Activated naive CD8-positive, alpha-beta T cell (primary cell): ENCODE measurements at regions not wholly inside any gene's neighbourhood (a gene's known extent, or its start where the extent isn't known, plus 50 kb on each side); places are given as distances from the start of the nearest gene placed in this dataset.

Experiments
- H3K27ac Mint-ChIP-seq: one replicate; pipeline ENCODE4 v1.8.0; 2021; ENCODE audit warnings: mixed read lengths
- H3K27me3 Mint-ChIP-seq: one replicate; pipeline ENCODE4 v1.8.0; 2021; ENCODE audit warnings: mixed read lengths
- H3K36me3 Mint-ChIP-seq: one replicate; pipeline ENCODE4 v1.8.0; 2021; ENCODE audit warnings: mixed read lengths
- H3K4me1 Mint-ChIP-seq: one replicate; pipeline ENCODE4 v1.8.0; 2021; ENCODE audit warnings: low read depth, mixed read lengths
- H3K4me3 Mint-ChIP-seq: one replicate; pipeline ENCODE4 v1.8.0; 2021; ENCODE audit warnings: mild to moderate bottlenecking, mixed read lengths
- H3K9me3 Mint-ChIP-seq: one replicate; pipeline ENCODE4 v1.8.0; 2021; ENCODE audit warnings: low read depth, mixed read lengths

DNA sequence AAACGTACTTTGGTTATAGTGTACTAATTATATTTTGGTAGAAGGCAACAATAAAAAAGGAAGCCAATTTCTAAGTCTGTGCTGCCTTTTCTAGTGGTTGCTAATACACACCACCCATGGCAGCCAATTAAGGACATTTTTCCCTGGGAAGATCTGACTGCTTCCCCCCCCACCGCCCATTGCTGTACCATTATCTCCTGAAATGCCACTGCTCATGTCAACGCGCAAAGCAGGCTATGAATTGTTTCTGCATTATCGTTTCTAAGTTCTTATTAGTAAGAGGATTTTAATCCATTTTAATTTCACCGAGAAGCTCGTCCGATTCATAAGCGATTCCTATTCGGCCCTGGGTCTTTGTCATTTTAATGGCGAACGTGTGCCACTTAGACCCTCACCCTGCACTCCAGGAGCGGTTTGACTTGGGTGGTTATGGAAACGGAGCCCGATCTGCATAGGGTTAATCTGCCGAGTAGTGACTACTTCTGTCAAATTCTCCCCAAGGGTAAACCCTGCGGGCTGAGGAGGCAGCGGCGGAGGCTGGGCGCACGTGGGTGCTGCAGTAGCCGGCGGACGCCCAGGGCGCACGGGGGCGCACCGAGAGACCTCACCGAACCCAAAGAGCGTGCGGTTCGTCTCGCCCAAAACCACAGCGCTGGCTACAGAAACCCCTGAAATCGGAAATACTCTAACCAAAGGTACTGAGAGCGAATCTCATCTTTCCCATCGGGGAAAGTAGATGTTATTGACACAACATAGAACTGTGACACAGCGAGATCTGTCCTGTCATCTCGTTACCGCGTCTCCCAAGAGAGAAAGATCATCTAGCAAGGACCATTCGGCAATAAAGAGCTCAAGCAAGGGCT is 55.8 kb upstream of the SHC3 start:
- H3K4me3 Mint-ChIP-seq: peak overlapping the region; percentile 49
- peaks cover 34% of the 10 kb centered on the region for H3K27me3 Mint-ChIP-seq
- peaks cover 19% of the 10 kb centered on the region for H3K4me1 Mint-ChIP-seq
- no peak overlapping the region for H3K27ac Mint-ChIP-seq
- peaks cover 8% of the 10 kb centered on the region for H3K9me3 Mint-ChIP-seq
- H3K36me3 Mint-ChIP-seq: peaks cover 3% of the 10 kb centered on the region

DNA sequence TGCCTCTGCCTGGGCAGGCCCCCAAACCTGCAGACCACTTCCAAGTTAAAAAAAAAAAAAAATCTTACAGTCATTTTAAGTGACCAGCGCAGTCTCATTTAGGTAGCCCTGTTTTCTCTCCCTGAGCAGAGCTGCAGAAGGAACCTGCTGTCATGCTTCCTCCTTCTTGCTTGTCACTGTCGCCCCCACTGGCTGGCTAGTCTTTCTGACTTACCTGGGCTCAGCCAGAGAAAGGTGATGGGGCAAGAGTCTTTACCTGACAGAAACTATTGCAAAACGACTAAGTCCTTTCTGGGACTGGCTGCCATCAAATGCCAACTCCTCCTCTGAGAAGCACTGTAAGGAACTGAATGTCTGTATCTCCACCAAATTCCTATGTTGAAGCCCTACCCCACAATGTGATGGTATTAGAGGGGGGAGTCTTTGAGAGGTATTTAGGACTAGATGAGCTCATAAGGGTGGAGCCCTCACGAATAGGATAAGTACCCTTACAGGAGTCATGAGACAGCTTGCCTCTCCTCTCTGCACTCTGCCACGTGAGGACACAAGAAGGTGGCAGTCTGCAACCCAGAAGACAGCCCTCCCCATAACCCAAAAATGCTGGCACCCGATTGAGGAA is 58.4 kb upstream of the SHC3 start:
- Mint-ChIP-seq H3K9me3 (peaks cover 7% of the 10 kb centered on the region), H3K27ac (no peak overlapping the region), H3K4me1 (peaks cover 19% of the 10 kb centered on the region), H3K4me3 (no peak overlapping the region), H3K27me3 (peaks cover 40% of the 10 kb centered on the region), H3K36me3 (peaks cover 3% of the 10 kb centered on the region)

DNA sequence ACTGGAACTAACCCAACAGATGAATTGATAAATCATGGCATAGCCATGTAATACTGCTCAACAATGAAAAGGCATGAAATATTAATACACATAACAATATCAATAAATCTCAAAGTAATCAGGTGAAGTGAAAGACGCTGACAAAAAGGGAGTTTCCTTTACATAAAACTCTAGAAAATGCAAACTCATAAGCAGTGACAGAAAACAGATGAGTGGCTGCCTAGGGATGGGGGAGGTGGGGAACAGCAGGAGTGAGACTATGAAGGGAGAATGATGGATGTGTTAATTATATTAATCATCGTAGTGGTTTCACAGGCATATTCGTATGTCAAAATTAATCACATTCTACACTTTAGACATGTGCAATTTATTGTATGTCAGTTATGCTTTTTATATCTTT is 59.8 kb upstream of the SHC3 start:
- H3K27ac Mint-ChIP-seq: no peak overlapping the region
- H3K27me3 Mint-ChIP-seq: peaks cover 35% of the 10 kb centered on the region
- peaks cover 7% of the 10 kb centered on the region for H3K9me3 Mint-ChIP-seq
- H3K36me3 Mint-ChIP-seq: peaks cover 3% of the 10 kb centered on the region
- no peak overlapping the region for H3K4me3 Mint-ChIP-seq
- H3K4me1 Mint-ChIP-seq: peaks cover 19% of the 10 kb centered on the region

DNA sequence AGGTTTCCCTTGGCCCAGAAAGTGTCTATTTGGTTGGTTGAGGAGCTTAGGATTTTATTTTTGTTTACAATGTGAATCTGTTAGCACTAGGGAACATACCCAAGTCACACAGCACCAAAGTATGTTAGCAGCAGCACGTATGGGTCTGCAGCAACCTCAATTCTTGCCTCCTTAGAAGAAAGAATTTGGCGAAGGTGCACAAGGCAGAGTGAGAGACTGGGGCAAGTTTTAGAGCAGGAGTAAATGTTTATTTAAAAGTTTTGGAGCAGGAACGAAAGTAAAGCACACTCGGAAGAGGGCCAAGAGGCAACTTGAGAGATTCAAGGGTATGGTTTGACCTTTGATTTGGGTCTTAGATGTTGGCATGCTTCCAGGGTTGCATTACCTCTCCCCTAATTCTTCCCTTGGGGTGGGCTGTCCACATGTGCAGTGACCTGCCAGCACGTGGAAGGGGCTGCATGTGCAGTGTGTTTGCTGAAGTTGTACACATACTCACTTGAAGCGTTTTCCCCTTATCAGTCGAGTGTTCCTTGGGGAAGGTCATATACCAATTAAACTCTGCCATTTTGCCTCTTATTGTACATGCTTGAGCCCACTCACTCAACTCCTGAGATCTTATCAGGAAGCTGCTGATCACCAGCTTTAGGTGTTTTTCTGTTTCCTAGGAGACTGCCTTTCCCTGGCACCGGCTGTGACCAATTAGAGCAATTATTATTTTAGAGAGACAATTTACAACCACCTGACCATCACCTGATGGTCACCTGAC is 64.9 kb upstream of the SHC3 start:
- Mint-ChIP-seq H3K9me3 (peaks cover 4% of the 10 kb centered on the region), H3K4me3 (no peak overlapping the region), H3K27ac (no peak overlapping the region), H3K36me3 (peaks cover under 1% of the 10 kb centered on the region), H3K4me1 (no peaks in the 10 kb centered on the region), H3K27me3 (peaks cover 14% of the 10 kb centered on the region)

DNA sequence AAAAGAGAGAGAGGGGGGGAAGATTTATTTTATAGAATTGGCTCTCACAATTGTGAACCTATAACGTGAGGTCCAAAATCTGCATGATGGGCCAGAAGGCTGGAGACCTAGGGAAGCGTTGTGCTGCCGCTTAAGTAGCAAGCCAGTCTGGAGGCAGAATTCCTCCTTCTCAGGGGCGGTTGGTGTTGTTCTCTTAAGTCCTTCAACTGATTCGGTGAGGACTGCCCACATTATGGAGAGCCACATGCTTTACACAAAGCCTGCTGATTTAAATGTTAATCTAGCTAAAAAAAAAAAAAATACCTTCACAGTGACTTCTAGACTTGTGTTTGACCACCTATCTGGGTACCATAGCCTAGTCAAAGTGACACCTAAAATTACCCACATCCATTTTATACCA is 64.2 kb upstream of the CKS2 start:
- H3K27me3 Mint-ChIP-seq: peaks cover 2% of the 10 kb centered on the region
- H3K36me3 Mint-ChIP-seq: peaks cover under 1% of the 10 kb centered on the region
- H3K4me1 Mint-ChIP-seq: no peaks in the 10 kb centered on the region

DNA sequence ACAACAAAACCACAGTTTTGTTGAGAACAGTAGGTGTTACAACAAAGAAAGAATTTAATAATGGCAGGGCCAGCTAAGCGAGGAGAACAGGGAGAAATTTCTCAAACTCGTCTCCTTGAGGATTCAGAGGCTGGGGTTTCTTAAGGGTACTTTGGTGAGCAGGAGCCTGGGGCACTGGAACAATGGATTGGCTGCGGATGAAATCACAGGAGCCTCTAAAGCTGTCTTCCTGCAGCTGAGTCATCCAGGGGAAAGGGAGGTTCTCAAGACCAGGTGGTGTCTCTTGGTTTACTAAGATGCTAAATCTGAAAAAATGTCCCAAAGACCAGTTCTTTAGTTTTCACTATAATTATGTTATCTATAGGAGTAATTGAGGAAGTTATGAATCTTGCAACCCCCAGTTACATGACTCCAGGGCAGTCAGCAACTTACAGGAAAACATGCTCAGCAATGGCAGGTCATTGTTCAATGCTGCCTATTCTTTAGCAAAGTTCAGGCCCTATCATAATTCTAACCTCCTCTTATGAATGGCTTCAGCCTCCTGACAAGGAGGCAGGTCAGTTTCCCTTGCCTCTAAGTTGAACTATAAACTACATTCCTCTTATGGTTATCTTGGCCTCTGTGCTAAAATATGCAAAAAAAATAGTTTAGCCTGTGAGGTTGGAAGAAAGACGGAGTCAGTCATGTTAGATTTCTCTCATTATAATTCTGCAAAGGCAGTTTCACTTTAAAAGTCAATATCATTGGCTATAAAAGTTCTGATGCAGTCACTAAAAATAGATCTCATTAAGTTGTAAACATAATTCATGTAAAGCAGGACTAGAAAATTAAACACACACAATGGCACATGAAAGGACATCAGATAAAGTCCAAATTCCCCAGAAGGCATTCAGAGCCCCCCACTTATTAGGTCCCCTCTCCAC is 63.3 kb upstream of the CKS2 start:
- Mint-ChIP-seq H3K4me1 (no peaks in the 10 kb centered on the region), H3K9me3 (peaks cover 6% of the 10 kb centered on the region), H3K36me3 (peaks cover 4% of the 10 kb centered on the region), H3K27ac (no peak overlapping the region), H3K4me3 (no peak overlapping the region), H3K27me3 (peaks cover 2% of the 10 kb centered on the region)

More for the DNA sequence above, 64.2 kb upstream of the CKS2 start:
- Mint-ChIP-seq H3K27ac (no peak overlapping the region), H3K4me3 (no peak overlapping the region), H3K9me3 (peaks cover 1% of the 10 kb centered on the region)

DNA sequence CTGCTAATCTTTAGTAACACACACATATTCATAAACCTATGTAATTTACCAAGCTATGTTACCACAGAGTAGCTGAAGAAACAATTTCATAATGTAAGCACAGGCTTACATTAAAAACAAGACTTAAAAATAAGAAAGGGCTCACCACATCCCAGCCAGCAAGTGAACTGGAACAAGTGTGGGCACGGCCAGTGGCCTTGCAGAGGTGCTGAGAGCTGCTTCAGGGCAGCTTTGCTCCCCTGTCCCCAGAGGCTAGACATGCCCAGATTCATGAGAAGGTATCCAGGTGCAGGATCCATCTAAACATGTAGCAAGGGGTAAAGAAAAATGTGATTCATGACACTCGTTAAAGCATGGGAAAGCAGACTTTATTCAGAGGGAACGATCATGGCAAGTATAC is 62.0 kb upstream of the CKS2 start:
- H3K4me1 Mint-ChIP-seq: no peaks in the 10 kb centered on the region
- H3K27me3 Mint-ChIP-seq: peaks cover 2% of the 10 kb centered on the region
- H3K27ac Mint-ChIP-seq: no peak overlapping the region
- H3K9me3 Mint-ChIP-seq: peaks cover 6% of the 10 kb centered on the region
- H3K36me3 Mint-ChIP-seq: peaks cover 4% of the 10 kb centered on the region
- no peak overlapping the region for H3K4me3 Mint-ChIP-seq

DNA sequence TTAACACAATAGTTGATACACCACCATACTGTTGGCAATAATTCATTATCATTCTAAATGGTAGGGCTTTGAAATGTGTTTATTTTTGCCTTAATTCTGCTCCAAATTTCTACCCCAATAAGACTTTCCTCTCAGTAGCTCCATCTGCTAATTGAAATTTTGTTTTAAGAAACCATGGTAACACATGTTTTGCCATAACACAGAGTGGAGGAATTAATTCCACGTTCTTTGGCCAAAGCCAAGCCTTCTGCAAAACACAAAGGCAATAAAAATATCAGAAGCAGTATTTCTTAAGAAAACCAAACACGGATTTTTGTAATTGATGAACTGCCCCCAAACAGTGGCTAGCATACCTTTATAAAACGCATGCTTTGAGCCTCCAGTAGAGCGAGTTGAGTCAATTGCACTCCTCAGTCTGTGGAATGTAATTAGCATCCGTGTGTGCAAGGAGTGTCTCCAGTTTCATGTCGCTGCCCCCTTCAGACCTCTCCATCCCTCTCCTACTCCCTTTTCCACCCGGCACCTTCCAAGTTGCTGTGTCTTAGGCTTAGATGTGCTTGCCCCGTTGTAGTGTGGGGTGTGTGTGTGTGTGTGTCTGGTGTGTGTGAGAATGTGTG is 58.2 kb upstream of the CKS2 start:
- Mint-ChIP-seq H3K36me3 (peaks cover 6% of the 10 kb centered on the region), H3K4me3 (no peak overlapping the region), H3K4me1 (no peaks in the 10 kb centered on the region), H3K27ac (no peak overlapping the region), H3K9me3 (peaks cover 6% of the 10 kb centered on the region), H3K27me3 (no peaks in the 10 kb centered on the region)

DNA sequence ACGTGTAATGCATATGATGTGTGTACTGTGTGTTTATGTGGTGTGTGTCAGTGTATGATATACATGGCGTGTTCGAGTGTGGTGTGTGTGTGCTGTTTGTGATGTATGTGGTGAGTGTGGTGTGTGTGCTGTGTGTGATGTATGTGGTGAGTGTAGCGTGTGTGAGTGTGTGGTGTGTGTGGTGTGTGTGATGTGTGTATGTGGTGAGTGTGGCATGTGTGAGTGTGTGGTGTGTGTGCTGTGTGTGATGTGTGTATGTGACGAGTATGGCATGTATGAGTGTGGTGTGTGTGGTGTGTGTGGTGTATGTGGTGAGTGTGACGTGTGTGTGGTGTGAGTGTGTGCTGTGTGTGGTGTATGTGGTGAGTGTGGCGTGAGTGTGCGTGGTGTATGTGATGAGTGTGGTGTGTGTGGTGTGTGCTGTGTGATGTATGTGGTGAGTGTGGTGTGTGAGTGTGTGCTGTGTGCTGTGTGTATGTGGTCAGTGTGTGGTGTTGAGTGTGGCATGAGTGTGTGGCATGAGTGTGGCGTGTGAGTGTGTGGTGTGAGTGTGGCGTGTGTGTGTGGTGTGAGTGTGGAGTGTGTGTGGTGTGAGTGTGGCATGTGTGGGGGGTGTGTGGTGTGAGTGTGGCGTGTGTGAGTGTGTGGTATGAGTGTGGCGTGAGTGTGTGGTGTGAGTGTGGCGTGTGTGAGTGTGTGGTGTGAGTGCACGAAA is 56.8 kb upstream of the CKS2 start:
- no peak overlapping the region for H3K4me3 Mint-ChIP-seq
- H3K36me3 Mint-ChIP-seq: peaks cover 6% of the 10 kb centered on the region
- no peaks in the 10 kb centered on the region for H3K27me3 Mint-ChIP-seq
- peaks cover 6% of the 10 kb centered on the region for H3K9me3 Mint-ChIP-seq
- no peaks in the 10 kb centered on the region for H3K4me1 Mint-ChIP-seq
- H3K27ac Mint-ChIP-seq: no peak overlapping the region

DNA sequence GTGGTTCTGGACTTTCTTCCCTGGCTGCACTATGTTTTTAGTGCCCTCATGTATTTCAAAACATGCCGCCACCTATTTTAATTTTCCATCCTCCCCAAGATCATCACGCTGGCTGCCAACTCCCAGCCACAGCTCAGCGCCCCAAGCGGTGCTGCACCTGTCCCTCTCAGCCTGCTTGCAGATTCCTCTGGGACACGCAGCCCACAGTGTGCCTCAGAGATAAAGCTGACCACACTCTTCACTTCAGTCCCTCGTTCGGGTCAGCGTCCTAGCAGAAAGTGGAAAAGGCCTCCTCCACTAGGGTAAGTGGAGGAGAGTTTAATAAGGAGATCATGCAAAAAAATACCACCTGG is 56.2 kb upstream of the CKS2 start:
- Mint-ChIP-seq H3K27ac (no peak overlapping the region), H3K27me3 (no peaks in the 10 kb centered on the region), H3K4me1 (no peaks in the 10 kb centered on the region), H3K36me3 (peaks cover 8% of the 10 kb centered on the region), H3K4me3 (no peak overlapping the region), H3K9me3 (peaks cover 6% of the 10 kb centered on the region)

DNA sequence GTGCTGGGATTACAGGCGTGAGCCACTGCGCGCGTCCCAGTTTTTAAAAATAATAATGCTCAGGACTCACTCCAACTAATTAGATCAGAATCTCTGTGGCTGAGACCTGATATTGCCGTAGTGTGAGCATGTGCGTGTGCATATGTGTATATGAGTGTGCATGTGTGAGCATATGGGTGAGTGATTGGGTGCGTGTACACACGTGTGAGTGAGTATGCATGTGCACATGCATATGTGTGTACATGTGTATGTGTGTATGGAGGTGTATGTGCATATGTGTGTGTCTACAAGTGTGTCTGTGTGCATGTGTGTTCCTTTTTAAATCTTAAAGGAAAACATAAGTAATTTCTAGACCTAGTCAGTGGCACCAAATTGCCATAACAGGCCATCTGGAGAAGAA is 54.8 kb upstream of the CKS2 start:
- H3K36me3 Mint-ChIP-seq: peaks cover 8% of the 10 kb centered on the region
- H3K27ac Mint-ChIP-seq: no peak overlapping the region

DNA sequence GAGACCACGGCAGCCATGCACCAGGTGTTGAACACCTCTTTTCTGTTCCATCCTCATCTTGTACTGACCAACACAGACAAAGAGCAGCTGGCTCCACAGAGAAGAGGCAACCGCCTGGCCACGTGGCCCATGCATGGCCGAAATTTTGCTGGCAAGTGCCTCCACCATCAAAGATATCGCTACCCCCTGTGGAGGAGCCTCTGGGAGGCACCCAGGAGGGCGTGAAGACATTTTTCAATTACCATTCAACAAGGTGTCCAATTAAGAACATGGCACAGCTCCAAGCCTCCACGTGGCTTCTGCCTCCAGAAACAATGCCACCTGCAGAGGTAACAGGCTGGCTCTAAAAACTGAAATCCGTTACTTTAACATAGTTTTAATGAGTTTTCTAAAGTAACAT is 54.4 kb upstream of the CKS2 start:
- H3K4me1 Mint-ChIP-seq: no peaks in the 10 kb centered on the region
- peaks cover 6% of the 10 kb centered on the region for H3K9me3 Mint-ChIP-seq
- H3K4me3 Mint-ChIP-seq: no peak overlapping the region
- H3K36me3 Mint-ChIP-seq: peaks cover 8% of the 10 kb centered on the region
- H3K27ac Mint-ChIP-seq: no peak overlapping the region
- H3K27me3 Mint-ChIP-seq: no peaks in the 10 kb centered on the region

More for the DNA sequence above, 54.8 kb upstream of the CKS2 start:
- Mint-ChIP-seq H3K4me1 (no peaks in the 10 kb centered on the region), H3K4me3 (no peak overlapping the region), H3K27me3 (no peaks in the 10 kb centered on the region), H3K9me3 (peaks cover 6% of the 10 kb centered on the region)

DNA sequence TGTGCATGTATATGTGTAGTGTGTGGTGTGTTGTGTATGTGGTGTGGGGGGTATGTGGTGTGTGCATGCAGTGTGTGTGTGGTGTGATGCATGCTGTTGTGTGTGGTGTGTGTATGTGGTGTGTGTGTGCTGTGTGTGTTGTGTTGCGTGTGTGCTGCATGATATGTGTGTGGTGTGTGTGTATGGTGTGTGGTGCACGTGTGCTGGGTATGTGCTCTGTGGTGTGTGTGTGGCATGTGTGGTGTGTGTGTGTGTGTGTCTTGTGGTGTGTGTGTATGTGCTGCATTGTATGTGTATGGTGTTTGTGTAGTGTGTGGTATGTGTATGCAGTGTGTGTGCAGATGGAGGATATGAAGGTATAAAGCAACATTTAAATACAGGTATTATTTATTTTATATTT is 50.5 kb upstream of the CKS2 start:
- Mint-ChIP-seq H3K36me3 (peaks cover 4% of the 10 kb centered on the region), H3K9me3 (no peaks in the 10 kb centered on the region), H3K27ac (no peak overlapping the region), H3K4me1 (no peaks in the 10 kb centered on the region), H3K27me3 (no peaks in the 10 kb centered on the region), H3K4me3 (no peak overlapping the region)
